Fibroblast of mammary gland (primary cell): ENCODE measurements at regions not wholly inside any gene's neighbourhood (a gene's known extent, or its start where the extent isn't known, plus 50 kb on each side); places are given as distances from the start of the nearest gene placed in this dataset.

ENCODE experiments used
- DNase-seq: peaks from one replicate; pipeline ENCODE4 v3.0.0-alpha.2; 2010; ENCODE audit warnings: low read depth
- H3K4me3 ChIP-seq: 2 replicates; pipeline ENCODE4 v1.5.1; 2011; ENCODE audit warnings: low read depth, mild to moderate bottlenecking, low read length, moderate library complexity; ENCODE audit not compliant: control insufficient read depth
- TF ChIP-seq, protein P1 (sequence below): conservative IDR thresholded peaks from 2 replicates; pipeline ENCODE4 v1.5.1; 2011; ENCODE audit warnings: low read depth, low read length, inconsistent platforms; ENCODE audit not compliant: control insufficient read depth, insufficient read depth

DNA sequence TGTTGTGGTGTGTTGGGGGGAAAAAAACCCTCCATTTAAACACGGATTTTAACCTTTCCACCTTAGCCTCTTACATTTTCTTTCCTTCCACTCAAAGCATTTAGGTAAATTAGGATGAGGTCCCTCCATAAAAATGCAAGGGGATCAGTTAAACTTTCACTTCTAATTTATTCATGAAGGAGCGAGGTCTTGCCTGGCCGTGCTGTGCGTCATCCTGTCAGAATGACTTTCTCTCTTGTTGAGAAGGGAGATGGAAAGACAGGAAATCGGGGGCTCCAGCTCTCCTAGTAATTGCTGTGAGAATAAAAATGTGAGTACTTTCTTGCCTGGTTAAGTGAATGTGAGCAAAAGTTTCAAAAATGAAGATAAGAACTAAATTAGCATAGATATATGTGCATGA is 962.3 kb upstream of the NR2F2 start:
- TF ChIP-seq, protein P1, sequence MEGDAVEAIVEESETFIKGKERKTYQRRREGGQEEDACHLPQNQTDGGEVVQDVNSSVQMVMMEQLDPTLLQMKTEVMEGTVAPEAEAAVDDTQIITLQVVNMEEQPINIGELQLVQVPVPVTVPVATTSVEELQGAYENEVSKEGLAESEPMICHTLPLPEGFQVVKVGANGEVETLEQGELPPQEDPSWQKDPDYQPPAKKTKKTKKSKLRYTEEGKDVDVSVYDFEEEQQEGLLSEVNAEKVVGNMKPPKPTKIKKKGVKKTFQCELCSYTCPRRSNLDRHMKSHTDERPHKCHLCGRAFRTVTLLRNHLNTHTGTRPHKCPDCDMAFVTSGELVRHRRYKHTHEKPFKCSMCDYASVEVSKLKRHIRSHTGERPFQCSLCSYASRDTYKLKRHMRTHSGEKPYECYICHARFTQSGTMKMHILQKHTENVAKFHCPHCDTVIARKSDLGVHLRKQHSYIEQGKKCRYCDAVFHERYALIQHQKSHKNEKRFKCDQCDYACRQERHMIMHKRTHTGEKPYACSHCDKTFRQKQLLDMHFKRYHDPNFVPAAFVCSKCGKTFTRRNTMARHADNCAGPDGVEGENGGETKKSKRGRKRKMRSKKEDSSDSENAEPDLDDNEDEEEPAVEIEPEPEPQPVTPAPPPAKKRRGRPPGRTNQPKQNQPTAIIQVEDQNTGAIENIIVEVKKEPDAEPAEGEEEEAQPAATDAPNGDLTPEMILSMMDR: no peak
- no peak for DNase-seq

DNA sequence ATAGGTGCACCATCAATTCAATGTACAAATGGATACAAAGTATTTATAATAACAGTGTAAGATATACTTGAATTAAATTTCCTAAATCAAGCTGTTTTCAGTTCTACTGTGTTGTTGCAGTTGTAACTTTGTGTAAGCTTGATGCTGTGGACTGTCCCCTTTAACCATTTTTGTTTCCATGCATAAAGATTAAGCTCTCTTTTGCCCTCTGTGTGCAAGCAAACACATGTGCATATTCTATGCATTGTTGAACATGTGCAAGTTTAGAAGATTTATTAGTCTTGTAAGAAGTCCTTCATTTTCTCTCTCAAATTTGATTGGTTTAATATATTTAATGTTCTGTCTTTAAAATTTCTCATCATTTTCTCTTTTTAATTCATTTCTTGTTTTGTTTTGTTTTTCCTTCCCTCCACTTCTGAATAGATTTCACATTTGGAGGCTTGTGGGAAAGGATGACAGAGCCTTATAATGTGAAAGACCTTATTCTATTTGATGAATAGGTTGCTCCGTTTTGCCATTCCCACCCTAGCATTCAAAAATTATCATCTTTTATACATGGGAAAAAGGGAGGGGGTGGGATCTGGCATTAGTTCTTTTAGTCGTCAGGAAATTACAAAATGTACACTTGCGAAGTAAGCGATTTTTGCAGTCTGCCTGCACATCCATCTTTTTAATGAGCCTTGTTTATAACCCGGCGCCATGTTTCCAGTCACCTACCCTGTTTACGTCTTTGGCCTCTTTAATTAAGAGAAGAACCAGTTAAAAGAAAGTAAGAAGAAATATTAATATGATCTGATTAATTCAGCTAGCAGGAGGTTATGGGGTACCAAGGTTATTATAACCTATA is 961.5 kb upstream of the NR2F2 start:
- TF ChIP-seq, protein P1: no peak
- H3K4me3 ChIP-seq: no peak overlapping the region
- no peak for DNase-seq

More for the DNA sequence above, 962.3 kb upstream of the NR2F2 start:
- H3K4me3 ChIP-seq: no peak overlapping the region

DNA sequence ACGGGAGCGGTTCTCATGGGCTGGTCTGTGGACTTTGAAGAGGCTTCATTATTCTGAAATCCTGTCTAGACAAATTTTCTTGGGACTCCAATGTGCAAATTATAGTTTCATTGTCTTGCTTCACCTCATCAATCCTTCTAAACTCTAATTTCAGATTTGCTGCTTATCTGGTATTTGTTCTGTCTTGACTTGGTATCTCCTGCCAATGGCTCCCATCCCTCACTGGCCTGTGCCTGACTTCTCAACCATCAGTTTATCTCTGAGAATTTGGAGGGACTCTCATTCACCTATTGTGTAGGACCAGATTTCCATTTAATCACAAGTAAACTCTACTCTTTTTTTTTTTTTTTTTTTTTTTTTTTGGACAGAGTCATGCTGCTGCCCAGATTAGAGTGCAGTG is 960.2 kb upstream of the NR2F2 start:
- no peak for DNase-seq
- TF ChIP-seq, protein P1: no peak
- no peak overlapping the region for H3K4me3 ChIP-seq

DNA sequence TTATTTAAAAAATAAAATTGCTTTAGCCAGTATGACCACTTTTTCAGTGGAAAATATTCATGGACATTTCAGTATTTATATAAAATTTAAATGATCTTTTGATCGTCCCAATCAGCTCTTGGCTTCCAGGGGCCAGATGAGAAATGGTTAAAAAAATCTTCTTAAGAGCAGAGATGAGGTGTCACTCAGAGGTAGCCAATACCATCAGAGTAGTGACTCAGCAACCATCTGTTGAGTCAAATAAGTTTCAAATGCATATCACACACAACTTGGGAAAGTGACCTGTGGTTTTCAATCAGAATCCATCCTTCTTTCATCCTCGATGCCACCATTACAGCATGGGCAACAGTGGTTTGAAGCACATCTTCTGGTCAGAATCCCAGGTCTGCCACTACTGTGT is 958.8 kb upstream of the NR2F2 start:
- DNase-seq: peak; percentile 62
- H3K4me3 ChIP-seq: no peak overlapping the region
- TF ChIP-seq, protein P1: no peak

DNA sequence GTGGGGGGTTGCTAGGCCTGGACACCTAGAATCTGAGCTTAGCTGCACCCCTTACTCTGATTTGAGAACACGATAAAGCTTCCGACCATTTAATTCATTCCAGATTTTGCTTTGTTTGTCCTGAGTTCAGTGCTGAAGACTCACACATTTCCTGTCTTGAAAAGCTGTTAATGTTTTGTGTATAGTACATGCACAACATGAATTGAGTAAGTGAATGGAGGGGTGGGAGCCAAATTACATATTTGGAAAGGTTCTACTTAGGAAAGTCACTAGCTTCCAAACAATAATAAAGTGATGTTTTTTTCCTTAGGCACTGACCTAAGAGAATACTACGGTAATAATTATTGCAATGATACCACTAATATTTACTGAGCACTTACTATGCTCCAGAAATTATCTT is 955.2 kb upstream of the NR2F2 start:
- DNase-seq: peak; percentile 2
- TF ChIP-seq, protein P1: no peak
- H3K4me3 ChIP-seq: no peak overlapping the region

DNA sequence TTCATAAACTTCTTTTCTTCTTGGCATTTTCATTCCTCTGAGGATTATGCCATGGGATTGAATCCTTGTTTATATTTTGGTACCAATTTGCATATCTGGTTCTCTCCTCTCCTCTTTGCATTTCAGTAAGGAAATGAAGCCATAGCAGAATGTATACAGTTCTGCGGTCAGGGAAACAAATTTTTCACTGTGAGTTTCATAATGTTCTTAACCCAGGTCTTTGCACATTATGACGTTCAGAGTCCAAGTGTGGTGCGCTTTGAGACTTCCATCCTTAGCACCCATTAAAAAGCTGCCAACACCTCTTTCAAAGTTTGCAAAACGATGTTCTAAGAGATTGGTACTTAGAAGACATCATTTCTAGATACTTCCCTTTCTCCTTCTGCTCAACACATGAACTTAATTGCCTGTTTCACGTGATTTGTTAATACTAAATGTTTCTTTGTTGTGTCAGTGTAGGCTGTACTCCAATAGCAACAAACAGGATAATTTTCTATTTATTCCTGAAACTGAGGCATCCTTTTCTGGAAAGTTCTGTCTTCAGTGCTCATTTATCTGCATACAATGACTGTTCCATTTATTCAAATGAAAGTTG is 953.1 kb upstream of the NR2F2 start:
- H3K4me3 ChIP-seq: no peak overlapping the region
- DNase-seq: no peak
- TF ChIP-seq, protein P1: no peak
